OCI-LY7 (cell line): ENCODE measurements at regions not wholly inside any gene's neighbourhood (a gene's known extent, or its start where the extent isn't known, plus 50 kb on each side); places are given as distances from the start of the nearest gene placed in this dataset.

Experiments used
- BruUV-seq: library from RNA; stranded (reverse); fragments of 400-500 nt; replicated peaks from 2 replicates; lab custom pipeline; 2021; lab: Mats Ljungman, UMichigan
- CTCF ChIA-PET: fragments of 300-600 bp; sonication (Branson Sonifier 250); formaldehyde crosslinking; loops from one replicate; lab custom pipeline; 2022; ENCODE audit warnings: antibody characterized with exemption; ENCODE audit not compliant: unreplicated experiment; lab: Charles Lee
- POLR2A ChIA-PET: fragments of 300-600 bp; sonication (Branson Sonifier 250); formaldehyde crosslinking; loops from one replicate; lab custom pipeline; 2022; ENCODE audit warnings: antibody characterized with exemption; lab: Charles Lee
- DNase-seq: peaks from one replicate; pipeline ENCODE4 v3.0.0-alpha.2; 2015; ENCODE audit warnings: low spot score
- H2AFZ ChIP-seq: fragments of 200-600 bp; sonication (generic), shearing (Covaris generic); 2 replicates; pipeline ENCODE4 v1.6.1; 2014; ENCODE audit warnings: mild to moderate bottlenecking, antibody characterized with exemption, low read length, moderate library complexity
- H3K27ac ChIP-seq: fragments of 200-600 bp; sonication (generic); 2 replicates; pipeline ENCODE4 v1.5.1; 2014; ENCODE audit warnings: mixed run types, low read depth, mild to moderate bottlenecking, moderate library complexity, low read length, inconsistent platforms; ENCODE audit not compliant: poor library complexity, severe bottlenecking
- H3K36me3 ChIP-seq: fragments of 200-600 bp; sonication (generic); 2 replicates; pipeline ENCODE4 v1.6.1; 2014; ENCODE audit warnings: mild to moderate bottlenecking, antibody characterized with exemption, low read length, moderate library complexity, mixed read lengths; ENCODE audit not compliant: insufficient read depth
- H3K4me1 ChIP-seq: fragments of 200-600 bp; sonication (generic); 2 replicates; pipeline ENCODE4 v1.5.1; 2014; ENCODE audit warnings: mild to moderate bottlenecking, low read length; ENCODE audit not compliant: insufficient read depth, poor library complexity, severe bottlenecking
- H3K4me2 ChIP-seq: fragments of 200-600 bp; sonication (generic); 2 replicates; pipeline ENCODE4 v1.6.1; 2014; ENCODE audit warnings: mild to moderate bottlenecking, low read length
- H3K4me3 ChIP-seq: fragments of 200-600 bp; sonication (generic); 2 replicates; pipeline ENCODE4 v1.5.1; 2014; ENCODE audit warnings: mild to moderate bottlenecking, low read depth, low read length; ENCODE audit not compliant: poor library complexity, severe bottlenecking
- H3K79me2 ChIP-seq: fragments of 200-600 bp; sonication (generic); 2 replicates; pipeline ENCODE4 v1.6.1; 2016; ENCODE audit warnings: low read depth, mild to moderate bottlenecking, low read length, moderate library complexity, mixed read lengths; ENCODE audit not compliant: insufficient read depth
- H3K9me2 ChIP-seq: fragments of 200-600 bp; sonication (generic); 2 replicates; pipeline ENCODE4 v1.6.1; 2016; ENCODE audit warnings: mild to moderate bottlenecking, low read length, mixed read lengths; ENCODE audit not compliant: insufficient read depth
- H3K9me3 ChIP-seq: fragments of 200-600 bp; sonication (generic); 2 replicates; pipeline ENCODE4 v1.6.1; 2014; ENCODE audit warnings: mild to moderate bottlenecking, mixed run types, low read length, mixed read lengths
- H4K20me1 ChIP-seq: fragments of 200-600 bp; sonication (generic); 2 replicates; pipeline ENCODE4 v1.6.1; 2014; ENCODE audit warnings: mild to moderate bottlenecking, antibody characterized with exemption, low read length, moderate library complexity, mixed read lengths; ENCODE audit not compliant: insufficient read depth
- CTCF ChIP-seq: fragments of 200-600 bp; sonication (generic); conservative IDR thresholded peaks from 2 replicates; pipeline ENCODE4 v1.5.1; 2014; ENCODE audit warnings: mild to moderate bottlenecking, antibody characterized with exemption, low read length, moderate library complexity, mixed read lengths
- EZH2phosphoT487 ChIP-seq: fragments of 200-600 bp; sonication (generic); IDR thresholded peaks from 2 replicates; pipeline ENCODE4 v1.6.1; 2018; ENCODE audit warnings: low read depth, borderline replicate concordance, mild to moderate bottlenecking, mixed run types, antibody characterized with exemption, low read length, moderate library complexity, mixed read lengths
- intact Hi-C: fragments of 100-400 bp; cut with micrococcal nuclease; formaldehyde crosslinking; loops from one replicate; pipeline ENCODE4 v1.10.0; 2022; ENCODE audit not compliant: unreplicated experiment

- no peak overlapping the region for H3K4me2 ChIP-seq
- no peaks in the 10 kb centered on the region for H3K4me1 ChIP-seq
- H2AFZ ChIP-seq, result no peak overlapping the region
- TF ChIP-seq CTCF (no peak), EZH2phosphoT487 (no peak)
- H3K9me3 ChIP-seq, result no peaks in the 10 kb centered on the region
- no TSS peak for BruUV-seq
- POLR2A ChIA-PET, result interaction anchor here (0.6 to 0.9 kb wide), 4 partner anchors 21 to 197 kb away, joined by 3 to 5 read pairs (median 4); no protein-coding TSS in a partner anchor
- intact Hi-C loops, result no loop called here
- no peaks in the 10 kb centered on the region for H3K9me2 ChIP-seq
- H3K27ac ChIP-seq, result no peak overlapping the region
- H3K4me3 ChIP-seq, result no peak overlapping the region
- no peaks in the 10 kb centered on the region for H3K36me3 ChIP-seq
- H4K20me1 ChIP-seq, result no peaks in the 10 kb centered on the region
- CTCF ChIA-PET, result no interaction called here
- DNase-seq, result no peak
- H3K79me2 ChIP-seq, result no peaks in the 10 kb centered on the region
Measured at GRCh38 chr20:17795501-17796071, 95.8 kb downstream of the BANF2 start.

GRCh38 chr20:17795003-17795402, 95.2 kb downstream of the BANF2 start:
- POLR2A ChIA-PET, result interaction anchor here (0.6 kb wide), 1 partner anchor 20 kb away, joined by 5 read pairs; no protein-coding TSS in a partner anchor
- Histone ChIP-seq H3K9me3 (no peaks in the 10 kb centered on the region), H3K79me2 (no peaks in the 10 kb centered on the region), H3K4me3 (no peak overlapping the region), H3K27ac (no peak overlapping the region), H4K20me1 (no peaks in the 10 kb centered on the region), H3K36me3 (no peaks in the 10 kb centered on the region), H3K9me2 (no peaks in the 10 kb centered on the region), H3K4me1 (no peaks in the 10 kb centered on the region), H2AFZ (no peak overlapping the region), H3K4me2 (no peak overlapping the region)
- TF ChIP-seq EZH2phosphoT487 (no peak), CTCF (no peak)
- BruUV-seq, result no TSS peak
- intact Hi-C loops, result no loop called here
- no peak for DNase-seq
- CTCF ChIA-PET, result no interaction called here

GRCh38 chr20:17794400-17794799, 94.6 kb downstream of the BANF2 start:
- intact Hi-C loops, result no loop called here
- Histone ChIP-seq H2AFZ (no peak overlapping the region), H3K4me2 (no peak overlapping the region), H3K4me1 (no peaks in the 10 kb centered on the region), H3K27ac (no peak overlapping the region), H4K20me1 (no peaks in the 10 kb centered on the region), H3K79me2 (no peaks in the 10 kb centered on the region), H3K9me2 (no peaks in the 10 kb centered on the region), H3K4me3 (no peak overlapping the region), H3K9me3 (no peaks in the 10 kb centered on the region), H3K36me3 (no peaks in the 10 kb centered on the region)
- POLR2A ChIA-PET, result no interaction called here
- no peak for DNase-seq
- no peak for TF ChIP-seq EZH2phosphoT487
- no peak for TF ChIP-seq CTCF
- CTCF ChIA-PET, result no interaction called here
- no TSS peak for BruUV-seq
